H1 (cell line): ENCODE measurements at regions not wholly inside any gene's neighbourhood (a gene's known extent, or its start where the extent isn't known, plus 50 kb on each side); places are given as distances from the start of the nearest gene placed in this dataset.

Source experiments
- CBX8 ChIP-seq: fragments of 300-800, 300-1000 bp; sonication (generic); IDR thresholded peaks from 2 replicates; pipeline ENCODE4 v1.7.1; 2016; ENCODE audit warnings: low read depth, low read length, borderline replicate concordance
- CHD2 ChIP-seq: IDR thresholded peaks from 2 replicates; pipeline ENCODE4 v1.6.1; 2012; ENCODE audit warnings: low read length, improper control_type of control experiment
- FOSL1 ChIP-seq: IDR thresholded peaks from 2 replicates; pipeline ENCODE4 v1.6.1; 2011; ENCODE audit warnings: mild to moderate bottlenecking, low read depth, low read length, moderate library complexity; ENCODE audit not compliant: insufficient read depth
- GTF2F1 ChIP-seq: IDR thresholded peaks from 2 replicates; pipeline ENCODE4 v1.6.1; 2012; ENCODE audit warnings: low read depth, low read length, improper control_type of control experiment, borderline replicate concordance
- HDAC6 ChIP-seq: IDR thresholded peaks from one replicate; pipeline ENCODE4 v1.7.1; 2012; ENCODE audit warnings: low read depth, mild to moderate bottlenecking, inconsistent platforms, low read length, moderate library complexity
- RBBP5 ChIP-seq: IDR thresholded peaks from 2 replicates; pipeline ENCODE4 v1.7.1; 2012; ENCODE audit warnings: low read depth, mild to moderate bottlenecking, inconsistent platforms, low read length, moderate library complexity, borderline replicate concordance
- SP1 ChIP-seq: IDR thresholded peaks from 2 replicates; pipeline ENCODE4 v1.6.1; 2011; ENCODE audit warnings: low read depth, low read length
- TF ChIP-seq, protein P1 (sequence below): fragments of 300-600 bp; sonication (generic); IDR thresholded peaks from 2 replicates; pipeline ENCODE4 v1.7.1; 2012; ENCODE audit warnings: low read length, moderate library complexity, mild to moderate bottlenecking, inconsistent platforms; ENCODE audit not compliant: insufficient replicate concordance

DNA sequence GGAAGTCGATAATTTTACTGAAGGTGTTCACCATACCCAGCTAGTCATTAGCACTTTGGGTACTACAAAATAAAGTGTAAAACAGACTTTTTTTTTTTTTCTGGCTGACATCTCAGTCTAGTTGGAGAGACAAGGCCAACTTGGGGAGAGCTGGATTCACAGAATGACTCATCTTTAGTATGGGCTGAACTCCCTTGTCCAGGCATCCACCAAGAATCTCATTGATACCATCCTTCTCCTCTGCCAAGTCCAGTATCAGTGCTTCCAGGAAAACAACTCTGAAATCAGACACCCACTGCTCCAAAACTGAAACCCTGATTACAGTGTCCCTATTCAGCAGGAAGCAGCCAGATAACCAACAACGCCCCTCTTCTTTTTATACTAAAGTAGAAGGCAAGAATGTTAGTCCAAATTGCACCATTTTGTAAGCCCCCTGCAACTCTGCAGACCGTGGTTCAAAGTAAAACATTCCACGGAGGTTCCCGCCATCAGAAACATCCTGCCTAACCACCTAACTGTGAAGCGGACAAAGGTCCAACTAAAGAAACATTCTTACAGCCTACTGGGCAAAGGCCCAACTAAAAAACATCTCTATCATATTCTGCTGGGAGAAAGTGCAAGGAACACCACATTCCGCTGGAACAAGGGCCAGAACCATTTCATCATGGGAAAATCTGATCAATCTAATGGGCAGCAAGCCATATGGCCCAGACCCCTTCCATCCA is 728.2 kb downstream of the BRINP1 start (continued):
- TF ChIP-seq, protein P1, sequence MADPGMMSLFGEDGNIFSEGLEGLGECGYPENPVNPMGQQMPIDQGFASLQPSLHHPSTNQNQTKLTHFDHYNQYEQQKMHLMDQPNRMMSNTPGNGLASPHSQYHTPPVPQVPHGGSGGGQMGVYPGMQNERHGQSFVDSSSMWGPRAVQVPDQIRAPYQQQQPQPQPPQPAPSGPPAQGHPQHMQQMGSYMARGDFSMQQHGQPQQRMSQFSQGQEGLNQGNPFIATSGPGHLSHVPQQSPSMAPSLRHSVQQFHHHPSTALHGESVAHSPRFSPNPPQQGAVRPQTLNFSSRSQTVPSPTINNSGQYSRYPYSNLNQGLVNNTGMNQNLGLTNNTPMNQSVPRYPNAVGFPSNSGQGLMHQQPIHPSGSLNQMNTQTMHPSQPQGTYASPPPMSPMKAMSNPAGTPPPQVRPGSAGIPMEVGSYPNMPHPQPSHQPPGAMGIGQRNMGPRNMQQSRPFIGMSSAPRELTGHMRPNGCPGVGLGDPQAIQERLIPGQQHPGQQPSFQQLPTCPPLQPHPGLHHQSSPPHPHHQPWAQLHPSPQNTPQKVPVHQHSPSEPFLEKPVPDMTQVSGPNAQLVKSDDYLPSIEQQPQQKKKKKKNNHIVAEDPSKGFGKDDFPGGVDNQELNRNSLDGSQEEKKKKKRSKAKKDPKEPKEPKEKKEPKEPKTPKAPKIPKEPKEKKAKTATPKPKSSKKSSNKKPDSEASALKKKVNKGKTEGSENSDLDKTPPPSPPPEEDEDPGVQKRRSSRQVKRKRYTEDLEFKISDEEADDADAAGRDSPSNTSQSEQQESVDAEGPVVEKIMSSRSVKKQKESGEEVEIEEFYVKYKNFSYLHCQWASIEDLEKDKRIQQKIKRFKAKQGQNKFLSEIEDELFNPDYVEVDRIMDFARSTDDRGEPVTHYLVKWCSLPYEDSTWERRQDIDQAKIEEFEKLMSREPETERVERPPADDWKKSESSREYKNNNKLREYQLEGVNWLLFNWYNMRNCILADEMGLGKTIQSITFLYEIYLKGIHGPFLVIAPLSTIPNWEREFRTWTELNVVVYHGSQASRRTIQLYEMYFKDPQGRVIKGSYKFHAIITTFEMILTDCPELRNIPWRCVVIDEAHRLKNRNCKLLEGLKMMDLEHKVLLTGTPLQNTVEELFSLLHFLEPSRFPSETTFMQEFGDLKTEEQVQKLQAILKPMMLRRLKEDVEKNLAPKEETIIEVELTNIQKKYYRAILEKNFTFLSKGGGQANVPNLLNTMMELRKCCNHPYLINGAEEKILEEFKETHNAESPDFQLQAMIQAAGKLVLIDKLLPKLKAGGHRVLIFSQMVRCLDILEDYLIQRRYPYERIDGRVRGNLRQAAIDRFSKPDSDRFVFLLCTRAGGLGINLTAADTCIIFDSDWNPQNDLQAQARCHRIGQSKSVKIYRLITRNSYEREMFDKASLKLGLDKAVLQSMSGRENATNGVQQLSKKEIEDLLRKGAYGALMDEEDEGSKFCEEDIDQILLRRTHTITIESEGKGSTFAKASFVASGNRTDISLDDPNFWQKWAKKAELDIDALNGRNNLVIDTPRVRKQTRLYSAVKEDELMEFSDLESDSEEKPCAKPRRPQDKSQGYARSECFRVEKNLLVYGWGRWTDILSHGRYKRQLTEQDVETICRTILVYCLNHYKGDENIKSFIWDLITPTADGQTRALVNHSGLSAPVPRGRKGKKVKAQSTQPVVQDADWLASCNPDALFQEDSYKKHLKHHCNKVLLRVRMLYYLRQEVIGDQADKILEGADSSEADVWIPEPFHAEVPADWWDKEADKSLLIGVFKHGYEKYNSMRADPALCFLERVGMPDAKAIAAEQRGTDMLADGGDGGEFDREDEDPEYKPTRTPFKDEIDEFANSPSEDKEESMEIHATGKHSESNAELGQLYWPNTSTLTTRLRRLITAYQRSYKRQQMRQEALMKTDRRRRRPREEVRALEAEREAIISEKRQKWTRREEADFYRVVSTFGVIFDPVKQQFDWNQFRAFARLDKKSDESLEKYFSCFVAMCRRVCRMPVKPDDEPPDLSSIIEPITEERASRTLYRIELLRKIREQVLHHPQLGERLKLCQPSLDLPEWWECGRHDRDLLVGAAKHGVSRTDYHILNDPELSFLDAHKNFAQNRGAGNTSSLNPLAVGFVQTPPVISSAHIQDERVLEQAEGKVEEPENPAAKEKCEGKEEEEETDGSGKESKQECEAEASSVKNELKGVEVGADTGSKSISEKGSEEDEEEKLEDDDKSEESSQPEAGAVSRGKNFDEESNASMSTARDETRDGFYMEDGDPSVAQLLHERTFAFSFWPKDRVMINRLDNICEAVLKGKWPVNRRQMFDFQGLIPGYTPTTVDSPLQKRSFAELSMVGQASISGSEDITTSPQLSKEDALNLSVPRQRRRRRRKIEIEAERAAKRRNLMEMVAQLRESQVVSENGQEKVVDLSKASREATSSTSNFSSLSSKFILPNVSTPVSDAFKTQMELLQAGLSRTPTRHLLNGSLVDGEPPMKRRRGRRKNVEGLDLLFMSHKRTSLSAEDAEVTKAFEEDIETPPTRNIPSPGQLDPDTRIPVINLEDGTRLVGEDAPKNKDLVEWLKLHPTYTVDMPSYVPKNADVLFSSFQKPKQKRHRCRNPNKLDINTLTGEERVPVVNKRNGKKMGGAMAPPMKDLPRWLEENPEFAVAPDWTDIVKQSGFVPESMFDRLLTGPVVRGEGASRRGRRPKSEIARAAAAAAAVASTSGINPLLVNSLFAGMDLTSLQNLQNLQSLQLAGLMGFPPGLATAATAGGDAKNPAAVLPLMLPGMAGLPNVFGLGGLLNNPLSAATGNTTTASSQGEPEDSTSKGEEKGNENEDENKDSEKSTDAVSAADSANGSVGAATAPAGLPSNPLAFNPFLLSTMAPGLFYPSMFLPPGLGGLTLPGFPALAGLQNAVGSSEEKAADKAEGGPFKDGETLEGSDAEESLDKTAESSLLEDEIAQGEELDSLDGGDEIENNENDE, result no peak
- TF ChIP-seq GTF2F1, result no peak
- no peak for TF ChIP-seq SP1
- TF ChIP-seq HDAC6, result no peak
- TF ChIP-seq CBX8, result no peak
- no peak for TF ChIP-seq FOSL1
- no peak for TF ChIP-seq CHD2
- no peak for TF ChIP-seq RBBP5
